GM23338 (cell line): ENCODE measurements at regions not wholly inside any gene's neighbourhood (a gene's known extent, or its start where the extent isn't known, plus 50 kb on each side); places are given as distances from the start of the nearest gene placed in this dataset.

Experiments used
- ATAC-seq: fragments of 200-7000 bp; cut with Tn5 transposase; 3 replicates; pipeline ENCODE4 v1.9.1; 2020
- DNase-seq: peaks from one replicate; pipeline ENCODE4 v3.0.0-alpha.2; 2015; ENCODE audit warnings: low spot score
- H2AFZ ChIP-seq: fragments of 200-600 bp; sonication (generic); 2 replicates; pipeline ENCODE4 v1.8.0; 2016; ENCODE audit warnings: antibody characterized with exemption, mild to moderate bottlenecking, moderate library complexity
- H3F3A ChIP-seq: fragments of 200-600 bp; sonication (generic); replicated peaks from 2 replicates; pipeline ENCODE4 v1.8.0; 2017; ENCODE audit warnings: antibody characterized with exemption, mixed run types, low read depth
- H3K27ac ChIP-seq: fragments of 200-600 bp; sonication (generic); 2 replicates; pipeline ENCODE4 v1.6.1; 2016; ENCODE audit warnings: low read depth
- H3K27me3 ChIP-seq: fragments of 200-600 bp; sonication (generic); 2 replicates; pipeline ENCODE4 v1.8.0; 2016; ENCODE audit warnings: mild to moderate bottlenecking, mixed run types, moderate library complexity; ENCODE audit not compliant: insufficient read depth
- H3K36me3 ChIP-seq: fragments of 200-600 bp; sonication (generic); 2 replicates; pipeline ENCODE4 v1.8.0; 2016; ENCODE audit warnings: mild to moderate bottlenecking; ENCODE audit not compliant: insufficient read depth
- H3K4me1 ChIP-seq: fragments of 200-600 bp; sonication (generic); 2 replicates; pipeline ENCODE4 v1.8.0; 2016; ENCODE audit warnings: mild to moderate bottlenecking, moderate library complexity; ENCODE audit not compliant: insufficient read depth
- H3K4me2 ChIP-seq: fragments of 200-600 bp; sonication (generic); 2 replicates; pipeline ENCODE4 v1.7.1; 2017; ENCODE audit warnings: mixed run types
- H3K4me3 ChIP-seq: fragments of 200-600 bp; sonication (generic); 2 replicates; pipeline ENCODE4 v1.6.1; 2016; ENCODE audit warnings: mixed run types
- H3K79me2 ChIP-seq: fragments of 200-600 bp; sonication (generic); replicated peaks from 2 replicates; pipeline ENCODE4 v1.8.0; 2017; ENCODE audit warnings: mild to moderate bottlenecking; ENCODE audit not compliant: insufficient read depth
- H3K9me2 ChIP-seq: fragments of 200-600 bp; sonication (generic); 2 replicates; pipeline ENCODE4 v1.8.0; 2017; ENCODE audit not compliant: insufficient read depth
- H4K20me1 ChIP-seq: fragments of 200-600 bp; sonication (generic); replicated peaks from 2 replicates; pipeline ENCODE4 v1.8.0; 2017; ENCODE audit warnings: mild to moderate bottlenecking; ENCODE audit not compliant: insufficient read depth
- H3K27ac Mint-ChIP-seq: 2 replicates; pipeline ENCODE4 v1.8.0; 2020; ENCODE audit warnings: inconsistent platforms, mild to moderate bottlenecking, moderate library complexity, mixed read lengths
- H3K27me3 Mint-ChIP-seq: 3 replicates; pipeline ENCODE4 v1.8.0; 2022; ENCODE audit warnings: low read depth, mild to moderate bottlenecking, moderate library complexity, mixed read lengths, inconsistent platforms; ENCODE audit not compliant: insufficient read depth, poor library complexity
- H3K36me3 Mint-ChIP-seq: 3 replicates; pipeline ENCODE4 v1.8.0; 2021; ENCODE audit warnings: low read depth, mild to moderate bottlenecking, inconsistent platforms, moderate library complexity, mixed read lengths
- H3K4me1 Mint-ChIP-seq: 3 replicates; pipeline ENCODE4 v1.8.0; 2020; ENCODE audit warnings: mild to moderate bottlenecking, inconsistent platforms, mixed read lengths
- H3K4me3 Mint-ChIP-seq: 3 replicates; pipeline ENCODE4 v1.8.0; 2021; ENCODE audit warnings: moderate library complexity, mild to moderate bottlenecking, inconsistent platforms, mixed read lengths
- H3K9me3 Mint-ChIP-seq: 3 replicates; pipeline ENCODE4 v1.8.0; 2020; ENCODE audit warnings: moderate library complexity, mild to moderate bottlenecking, inconsistent platforms, mixed read lengths
- CREB1 ChIP-seq: fragments of 250-450 bp; sonication (Bioruptor Pico); IDR thresholded peaks from 2 replicates; pipeline ENCODE4 v1.5.0; 2020; ENCODE audit warnings: low read depth, mild to moderate bottlenecking, moderate library complexity
- CTCF ChIP-seq, 2 experiments: fragments of 200-600 bp in 1 of 2; sonication (generic) in 1 of 2; conservative IDR thresholded peaks; 2 replicates each; pipeline versions ENCODE4 v1.5.1 to v1.6.1; 2016 to 2017; ENCODE audit warnings: antibody characterized with exemption in 2 of 2, low read depth in 2 of 2, mild to moderate bottlenecking in 2 of 2, moderate library complexity in 1 of 2
- ETS1 ChIP-seq: IDR thresholded peaks from 2 replicates; pipeline ENCODE4 v1.6.1; 2016; ENCODE audit warnings: antibody characterized with exemption
- EZH2 ChIP-seq: fragments of 200-600 bp; sonication (generic); IDR thresholded peaks from one replicate; pipeline ENCODE4 v1.8.0; 2017; ENCODE audit warnings: antibody characterized with exemption, mild to moderate bottlenecking, low read depth; ENCODE audit not compliant: unreplicated experiment
- EZH2phosphoT487 ChIP-seq: fragments of 200-600 bp; sonication (generic); IDR thresholded peaks from one replicate; pipeline ENCODE4 v1.8.1; 2018; ENCODE audit warnings: antibody characterized with exemption; ENCODE audit not compliant: unreplicated experiment
- JUNB ChIP-seq: IDR thresholded peaks from one replicate; pipeline ENCODE4 v1.6.1; 2016; ENCODE audit warnings: antibody characterized with exemption; ENCODE audit not compliant: unreplicated experiment
- NANOG ChIP-seq: IDR thresholded peaks from 2 replicates; pipeline ENCODE4 v1.6.1; 2016; ENCODE audit warnings: antibody characterized with exemption, borderline replicate concordance
- POLR2AphosphoS5 ChIP-seq: IDR thresholded peaks from 2 replicates; pipeline ENCODE4 v1.6.1; 2016; ENCODE audit warnings: antibody characterized with exemption, low read depth
- REST ChIP-seq: IDR thresholded peaks from one replicate; pipeline ENCODE4 v1.6.1; 2018; ENCODE audit warnings: antibody characterized with exemption; ENCODE audit not compliant: unreplicated experiment
- STAT1 ChIP-seq: IDR thresholded peaks from one replicate; pipeline ENCODE4 v1.6.1; 2016; ENCODE audit warnings: antibody characterized with exemption; ENCODE audit not compliant: unreplicated experiment
- ZNF114 ChIP-seq: fragments of 250-450 bp; sonication (Bioruptor Pico); IDR thresholded peaks from 2 replicates; pipeline ENCODE4 v1.5.0; 2020; ENCODE audit warnings: mild to moderate bottlenecking, moderate library complexity
- ZNF331 ChIP-seq: fragments of 250-450 bp; sonication (Bioruptor Pico); IDR thresholded peaks from 2 replicates; pipeline ENCODE4 v1.5.0; 2020; ENCODE audit warnings: low read depth, mild to moderate bottlenecking, moderate library complexity
- ZNF462 ChIP-seq: fragments of 250-450 bp; sonication (Bioruptor Pico); IDR thresholded peaks from 2 replicates; pipeline ENCODE4 v1.5.0; 2020; ENCODE audit warnings: mild to moderate bottlenecking, moderate library complexity

- Histone ChIP-seq H4K20me1 (no peaks in the 10 kb centered on the region), H3K4me1 (no peaks in the 10 kb centered on the region), H3K4me3 (no peak overlapping the region), H2AFZ (no peak overlapping the region), H3K36me3 (no peaks in the 10 kb centered on the region), H3K27me3 (no peaks in the 10 kb centered on the region), H3K27ac (no peak overlapping the region), H3F3A (no peaks in the 10 kb centered on the region), H3K4me2 (no peak overlapping the region), H3K9me2 (no peaks in the 10 kb centered on the region), H3K79me2 (no peaks in the 10 kb centered on the region)
- no peaks in the 10 kb centered on the region for H3K27me3 Mint-ChIP-seq
- DNase-seq (no peak), ATAC-seq (no peak)
- TF ChIP-seq EZH2phosphoT487 (no peak), ZNF331 (no peak), ETS1 (no peak), CTCF (conservative IDR thresholded peaks at IDR 0.05; ENCODE audit: low read depth in 2 of 2) (no peak), NANOG (no peak), POLR2AphosphoS5 (no peak), CREB1 (CRISPR knock-in tag) (no peak), ZNF114 (CRISPR knock-in tag) (no peak), ZNF462 (no peak), STAT1 (no peak), JUNB (no peak), REST (no peak), EZH2 (no peak)
- no peaks in the 10 kb centered on the region for H3K36me3 Mint-ChIP-seq
- no peaks in the 10 kb centered on the region for H3K4me1 Mint-ChIP-seq
- H3K27ac Mint-ChIP-seq = no peak overlapping the region
- H3K4me3 Mint-ChIP-seq = no peak overlapping the region
- H3K9me3 Mint-ChIP-seq = no peaks in the 10 kb centered on the region; the same call in 2 of the 3 replicates
These were observed 354.1 kb upstream of the DIPK2B start for GRCh38 chrX:45554736-45555135.
